ENCODE measurements at regions not wholly inside any gene's neighbourhood (a gene's known extent, or its start where the extent isn't known, plus 50 kb on each side); places are given as distances from the start of the nearest gene placed in this dataset.

GRCh38 chr2:67658820-67659219 is 261.7 kb downstream of the ETAA1 start:
- no peak for DNase-seq (ENCODE audit: low read depth in 2 of 2)

GRCh38 chr2:67660015-67660602 is 263.0 kb downstream of the ETAA1 start:
- DNase-seq (ENCODE audit: low read depth in 2 of 2), result no peak

- no peak for DNase-seq (ENCODE audit: low read depth in 2 of 2)
Observed at GRCh38 chr2:67660871-67661270, 263.7 kb downstream of the ETAA1 start.

- DNase-seq (ENCODE audit: low read depth in 2 of 2), result no peak
Observed at GRCh38 chr2:67662222-67662621, 265.1 kb downstream of the ETAA1 start.

- no peak for DNase-seq (ENCODE audit: low read depth in 2 of 2)
Observed at GRCh38 chr2:67663776-67664175, 266.6 kb downstream of the ETAA1 start.

- DNase-seq (ENCODE audit: low read depth in 2 of 2), result no peak
Observed at GRCh38 chr2:67666386-67667053, 269.4 kb downstream of the ETAA1 start.

- no peak for DNase-seq (ENCODE audit: low read depth in 2 of 2)
Observed at GRCh38 chr2:67667054-67667908, 270.1 kb downstream of the ETAA1 start.

GRCh38 chr2:67668538-67668937 is 271.4 kb downstream of the ETAA1 start:
- DNase-seq (ENCODE audit: low read depth in 2 of 2), result no peak

GRCh38 chr2:67669168-67669567 is 272.0 kb downstream of the ETAA1 start:
- DNase-seq (ENCODE audit: low read depth in 2 of 2), result no peak

GRCh38 chr2:67669766-67670165 is 272.6 kb downstream of the ETAA1 start:
- DNase-seq (ENCODE audit: low read depth in 2 of 2), result no peak

GRCh38 chr2:67670747-67671183 is 273.6 kb downstream of the ETAA1 start:
- no peak for DNase-seq (ENCODE audit: low read depth in 2 of 2)

GRCh38 chr2:67671464-67672450 is 274.6 kb downstream of the ETAA1 start:
- no peak for DNase-seq (ENCODE audit: low read depth in 2 of 2)

GRCh38 chr2:67674668-67675067 is 277.5 kb downstream of the ETAA1 start:
- DNase-seq (ENCODE audit: low read depth in 2 of 2), result no peak

- no peak for DNase-seq (ENCODE audit: low read depth in 2 of 2)
Observed at GRCh38 chr2:67684991-67685390, 287.9 kb downstream of the ETAA1 start.

- no peak for DNase-seq (ENCODE audit: low read depth in 2 of 2)
Observed at GRCh38 chr2:67686254-67686653, 289.1 kb downstream of the ETAA1 start.

GRCh38 chr2:67689186-67689585 is 292.1 kb downstream of the ETAA1 start:
- no peak for DNase-seq (ENCODE audit: low read depth in 2 of 2)

- no peak for DNase-seq (ENCODE audit: low read depth in 2 of 2)
Observed at GRCh38 chr2:67689651-67690050, 292.5 kb downstream of the ETAA1 start.

- no peak for DNase-seq (ENCODE audit: low read depth in 2 of 2)
Observed at GRCh38 chr2:67694445-67694844, 297.3 kb downstream of the ETAA1 start.

GRCh38 chr2:67701011-67701410 is 303.9 kb downstream of the ETAA1 start:
- DNase-seq (ENCODE audit: low read depth in 2 of 2), result no peak

GRCh38 chr2:67702284-67702683 is 305.2 kb downstream of the ETAA1 start:
- no peak for DNase-seq (ENCODE audit: low read depth in 2 of 2)

- DNase-seq (ENCODE audit: low read depth in 2 of 2), result no peak
Observed at GRCh38 chr2:67702937-67703336, 305.8 kb downstream of the ETAA1 start.
